ENCODE measurements at regions not wholly inside any gene's neighbourhood (a gene's known extent, or its start where the extent isn't known, plus 50 kb on each side); places are given as distances from the start of the nearest gene placed in this dataset.

DNA sequence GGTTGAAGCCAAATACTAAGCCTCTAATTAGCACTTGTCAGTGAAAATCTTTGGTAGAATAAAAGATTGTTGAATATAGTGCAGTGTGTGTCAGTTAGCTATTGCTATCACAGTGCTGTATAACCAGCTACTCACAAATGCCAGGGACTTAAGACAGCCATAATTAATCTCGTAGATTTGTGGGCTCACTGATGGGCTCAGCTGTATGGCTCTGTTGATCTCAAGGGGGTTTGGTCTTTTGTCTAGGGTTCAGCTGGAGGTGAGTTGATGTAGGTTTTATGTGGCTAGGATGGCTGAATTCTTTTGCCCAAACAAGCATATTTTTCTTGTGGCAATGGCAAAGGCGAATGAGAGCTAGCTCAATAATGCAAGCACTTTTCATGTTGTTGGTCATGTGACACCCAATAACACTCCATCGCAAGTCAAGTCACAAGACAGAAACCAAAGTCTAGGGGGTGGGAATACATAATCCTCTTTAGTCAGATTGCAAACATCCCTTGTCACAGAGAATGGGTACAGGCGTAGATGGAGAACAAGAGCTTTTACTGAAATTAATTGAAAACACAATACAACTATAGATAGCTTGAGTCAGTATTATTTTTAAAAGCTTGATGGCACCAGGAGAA, 121.7 kb upstream of the EDNRB start:
- Histone ChIP-seq H3K9me3 (ENCODE audit: insufficient read depth, low read length) (no peaks in the 10 kb centered on the region), H3K4me3 (ENCODE audit: low read length) (no peak overlapping the region), H4K20me1 (ENCODE audit: insufficient read depth, low read length) (no peaks in the 10 kb centered on the region), H2AFZ (ENCODE audit: low read depth, low read length) (no peak overlapping the region; the same call in 1 of the 2 replicates), H3K27me3 (ENCODE audit: low read depth, low read length) (no peaks in the 10 kb centered on the region), H3K79me2 (ENCODE audit: low read length) (no peaks in the 10 kb centered on the region), H3K27ac (ENCODE audit: low read length) (no peak overlapping the region), H3K4me1 (ENCODE audit: low read length) (peaks cover 27% of the 10 kb centered on the region), H3K9ac (ENCODE audit: low read length) (no peak overlapping the region), H3K4me2 (ENCODE audit: low read length) (no peak overlapping the region), H3K36me3 (replicated peaks; ENCODE audit: low read depth, low read length) (no peaks in the 10 kb centered on the region)
- TF ChIP-seq, protein P1, sequence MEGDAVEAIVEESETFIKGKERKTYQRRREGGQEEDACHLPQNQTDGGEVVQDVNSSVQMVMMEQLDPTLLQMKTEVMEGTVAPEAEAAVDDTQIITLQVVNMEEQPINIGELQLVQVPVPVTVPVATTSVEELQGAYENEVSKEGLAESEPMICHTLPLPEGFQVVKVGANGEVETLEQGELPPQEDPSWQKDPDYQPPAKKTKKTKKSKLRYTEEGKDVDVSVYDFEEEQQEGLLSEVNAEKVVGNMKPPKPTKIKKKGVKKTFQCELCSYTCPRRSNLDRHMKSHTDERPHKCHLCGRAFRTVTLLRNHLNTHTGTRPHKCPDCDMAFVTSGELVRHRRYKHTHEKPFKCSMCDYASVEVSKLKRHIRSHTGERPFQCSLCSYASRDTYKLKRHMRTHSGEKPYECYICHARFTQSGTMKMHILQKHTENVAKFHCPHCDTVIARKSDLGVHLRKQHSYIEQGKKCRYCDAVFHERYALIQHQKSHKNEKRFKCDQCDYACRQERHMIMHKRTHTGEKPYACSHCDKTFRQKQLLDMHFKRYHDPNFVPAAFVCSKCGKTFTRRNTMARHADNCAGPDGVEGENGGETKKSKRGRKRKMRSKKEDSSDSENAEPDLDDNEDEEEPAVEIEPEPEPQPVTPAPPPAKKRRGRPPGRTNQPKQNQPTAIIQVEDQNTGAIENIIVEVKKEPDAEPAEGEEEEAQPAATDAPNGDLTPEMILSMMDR (IDR thresholded peaks at IDR 0.05; ENCODE audit: low read depth, low read length) = no peak
- TF ChIP-seq EZH2phosphoT487 (IDR thresholded peaks at IDR 0.05; ENCODE audit: low read depth) = no peak

DNA sequence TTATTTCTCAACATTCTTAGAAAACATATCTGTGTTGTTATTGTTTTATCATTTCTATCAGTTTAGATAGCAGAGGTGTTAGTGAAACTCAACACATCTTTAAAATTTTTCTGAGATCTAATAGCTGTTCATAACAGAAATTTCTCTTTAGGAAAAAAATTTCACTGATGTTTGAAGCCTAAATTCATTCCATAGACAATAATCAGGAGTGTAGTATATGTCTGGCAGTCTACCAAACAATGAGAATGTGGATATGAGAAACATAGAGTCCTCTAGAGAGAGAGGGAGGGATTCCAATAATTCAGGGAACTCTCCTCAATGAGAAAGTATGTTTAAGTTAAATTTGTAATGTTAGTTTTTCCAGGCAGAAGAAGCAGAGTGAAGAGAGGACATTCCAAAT, 118.2 kb upstream of the EDNRB start:
- no peak overlapping the region for H3K9ac ChIP-seq (ENCODE audit: low read length)
- H3K79me2 ChIP-seq (ENCODE audit: low read length) = no peaks in the 10 kb centered on the region
- H4K20me1 ChIP-seq (ENCODE audit: insufficient read depth, low read length) = no peaks in the 10 kb centered on the region
- no peaks in the 10 kb centered on the region for H3K9me3 ChIP-seq (ENCODE audit: insufficient read depth, low read length)
- peaks cover 8% of the 10 kb centered on the region; the same call in 1 of the 2 replicates for H3K4me1 ChIP-seq (ENCODE audit: low read length)
- no peak for TF ChIP-seq EZH2phosphoT487 (IDR thresholded peaks at IDR 0.05; ENCODE audit: low read depth)
- TF ChIP-seq, protein P1 (IDR thresholded peaks at IDR 0.05; ENCODE audit: low read depth, low read length) = no peak
- no peak overlapping the region for H3K4me2 ChIP-seq (ENCODE audit: low read length)
- no peak overlapping the region for H3K4me3 ChIP-seq (ENCODE audit: low read length)
- no peaks in the 10 kb centered on the region for H3K36me3 ChIP-seq (replicated peaks; ENCODE audit: low read depth, low read length)
- no peaks in the 10 kb centered on the region for H3K27me3 ChIP-seq (ENCODE audit: low read depth, low read length)
- no peak overlapping the region for H2AFZ ChIP-seq (ENCODE audit: low read depth, low read length)
- no peak overlapping the region for H3K27ac ChIP-seq (ENCODE audit: low read length)

DNA sequence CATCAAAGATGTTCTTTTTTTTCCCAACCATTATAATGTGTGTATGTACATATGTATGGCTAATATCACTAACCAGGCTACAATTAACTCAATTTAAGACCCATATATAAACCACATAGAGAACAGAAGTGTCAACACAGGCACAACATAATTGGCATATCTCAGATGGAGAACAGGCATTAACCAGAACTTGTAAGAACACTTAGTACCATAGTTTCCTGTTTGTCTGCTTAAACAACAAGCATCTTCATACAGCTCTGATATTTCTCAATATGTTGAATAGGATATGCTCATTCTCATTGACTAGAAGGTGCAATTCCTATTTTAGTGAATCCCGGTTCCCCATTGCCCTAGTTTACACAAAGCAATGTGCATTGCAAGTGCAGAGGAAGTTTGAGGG, 116.9 kb upstream of the EDNRB start:
- peaks cover 4% of the 10 kb centered on the region; the same call in 1 of the 2 replicates for H3K4me1 ChIP-seq (ENCODE audit: low read length)
- no peak overlapping the region for H2AFZ ChIP-seq (ENCODE audit: low read depth, low read length)
- H3K9ac ChIP-seq (ENCODE audit: low read length) = no peak overlapping the region
- no peaks in the 10 kb centered on the region for H4K20me1 ChIP-seq (ENCODE audit: insufficient read depth, low read length)
- no peaks in the 10 kb centered on the region for H3K27me3 ChIP-seq (ENCODE audit: low read depth, low read length)
- no peak for TF ChIP-seq EZH2phosphoT487 (IDR thresholded peaks at IDR 0.05; ENCODE audit: low read depth)
- TF ChIP-seq, protein P1 (IDR thresholded peaks at IDR 0.05; ENCODE audit: low read depth, low read length) = no peak
- no peaks in the 10 kb centered on the region for H3K9me3 ChIP-seq (ENCODE audit: insufficient read depth, low read length)
- H3K4me3 ChIP-seq (ENCODE audit: low read length) = no peak overlapping the region
- no peaks in the 10 kb centered on the region for H3K36me3 ChIP-seq (replicated peaks; ENCODE audit: low read depth, low read length)
- no peak overlapping the region for H3K4me2 ChIP-seq (ENCODE audit: low read length)
- no peak overlapping the region for H3K27ac ChIP-seq (ENCODE audit: low read length)
- no peaks in the 10 kb centered on the region for H3K79me2 ChIP-seq (ENCODE audit: low read length)

DNA sequence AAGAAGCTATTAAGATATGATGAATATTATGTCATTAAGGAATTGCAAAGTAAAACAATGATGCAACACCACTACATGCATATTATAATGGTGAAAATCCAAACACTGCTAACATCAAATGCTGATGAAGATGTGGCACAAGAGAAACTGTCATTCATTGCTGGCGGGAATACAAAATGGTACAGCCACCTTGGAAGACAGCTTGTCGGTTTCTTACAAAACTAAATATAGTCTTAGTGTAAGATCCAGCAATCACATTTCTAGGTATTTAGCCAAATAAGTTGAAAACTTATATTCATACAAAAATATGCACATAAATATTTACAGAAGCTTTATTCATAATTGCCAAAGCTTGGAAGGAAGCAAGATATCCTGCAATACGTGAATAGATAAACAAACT, 114.9 kb upstream of the EDNRB start:
- H3K27ac ChIP-seq (ENCODE audit: low read length) = no peak overlapping the region
- no peaks in the 10 kb centered on the region for H3K79me2 ChIP-seq (ENCODE audit: low read length)
- H3K4me1 ChIP-seq (ENCODE audit: low read length) = no peaks in the 10 kb centered on the region
- H3K9ac ChIP-seq (ENCODE audit: low read length) = no peak overlapping the region
- no peak overlapping the region for H3K4me2 ChIP-seq (ENCODE audit: low read length)
- no peak overlapping the region for H3K4me3 ChIP-seq (ENCODE audit: low read length)
- H3K36me3 ChIP-seq (replicated peaks; ENCODE audit: low read depth, low read length) = no peaks in the 10 kb centered on the region
- H3K27me3 ChIP-seq (ENCODE audit: low read depth, low read length) = no peaks in the 10 kb centered on the region
- no peaks in the 10 kb centered on the region for H3K9me3 ChIP-seq (ENCODE audit: insufficient read depth, low read length)
- H4K20me1 ChIP-seq (ENCODE audit: insufficient read depth, low read length) = no peaks in the 10 kb centered on the region
- H2AFZ ChIP-seq (ENCODE audit: low read depth, low read length) = no peak overlapping the region
- no peak for TF ChIP-seq EZH2phosphoT487 (IDR thresholded peaks at IDR 0.05; ENCODE audit: low read depth)
- TF ChIP-seq, protein P1 (IDR thresholded peaks at IDR 0.05; ENCODE audit: low read depth, low read length) = no peak
